ENCODE measurements at regions not wholly inside any gene's neighbourhood (a gene's known extent, or its start where the extent isn't known, plus 50 kb on each side); places are given as distances from the start of the nearest gene placed in this dataset.

- in situ Hi-C loops (cut with HindIII; ENCODE audit: low sequenced_read_pairs), result no loop called here
Measured at GRCh38 chr19:32255536-32256295, 89.7 kb upstream of the ZNF507 start.

GRCh38 chr19:32256341-32256975 lies 89.0 kb upstream of the ZNF507 start:
- in situ Hi-C loops (cut with HindIII; ENCODE audit: low sequenced_read_pairs), result no loop called here

GRCh38 chr19:32257326-32258073 lies 87.9 kb upstream of the ZNF507 start:
- in situ Hi-C loops (cut with HindIII; ENCODE audit: low sequenced_read_pairs), result no loop called here

GRCh38 chr19:32258167-32258566 lies 87.2 kb upstream of the ZNF507 start:
- in situ Hi-C loops (cut with HindIII; ENCODE audit: low sequenced_read_pairs), result no loop called here

GRCh38 chr19:32264568-32264967 lies 80.8 kb upstream of the ZNF507 start:
- in situ Hi-C loops (cut with HindIII; ENCODE audit: low sequenced_read_pairs), result no loop called here

- in situ Hi-C loops (cut with HindIII; ENCODE audit: low sequenced_read_pairs), result no loop called here
Measured at GRCh38 chr19:32265995-32266394, 79.4 kb upstream of the ZNF507 start.

GRCh38 chr19:32266460-32266859 lies 79.0 kb upstream of the ZNF507 start:
- in situ Hi-C loops (cut with HindIII; ENCODE audit: low sequenced_read_pairs), result no loop called here

GRCh38 chr19:32268381-32268780 lies 77.0 kb upstream of the ZNF507 start:
- in situ Hi-C loops (cut with HindIII; ENCODE audit: low sequenced_read_pairs), result no loop called here

- in situ Hi-C loops (cut with HindIII; ENCODE audit: low sequenced_read_pairs), result no loop called here
Measured at GRCh38 chr19:32269831-32270230, 75.6 kb upstream of the ZNF507 start.

- in situ Hi-C loops (cut with HindIII; ENCODE audit: low sequenced_read_pairs), result no loop called here
Measured at GRCh38 chr19:32273483-32273882, 71.9 kb upstream of the ZNF507 start.

GRCh38 chr19:32287086-32287485 lies 58.3 kb upstream of the ZNF507 start:
- in situ Hi-C loops (cut with HindIII; ENCODE audit: low sequenced_read_pairs), result loop anchor here (5.0 kb wide), 1 partner anchor 300 kb away; no protein-coding TSS in a partner anchor

GRCh38 chr19:32287811-32288227 lies 57.6 kb upstream of the ZNF507 start:
- in situ Hi-C loops (cut with HindIII; ENCODE audit: low sequenced_read_pairs), result loop anchor here (5.0 kb wide), 1 partner anchor 299 kb away; no protein-coding TSS in a partner anchor

GRCh38 chr19:32289566-32290210 lies 55.7 kb upstream of the ZNF507 start:
- in situ Hi-C loops (cut with HindIII; ENCODE audit: low sequenced_read_pairs), result loop anchor here (5.0 kb wide), 1 partner anchor 298 kb away; no protein-coding TSS in a partner anchor

GRCh38 chr19:32291876-32292275 lies 53.5 kb upstream of the ZNF507 start:
- in situ Hi-C loops (cut with HindIII; ENCODE audit: low sequenced_read_pairs), result no loop called here

GRCh38 chr19:32294871-32295438 lies 50.5 kb upstream of the ZNF507 start:
- in situ Hi-C loops (cut with HindIII; ENCODE audit: low sequenced_read_pairs), result no loop called here

Data from DLD1 (cell line).